Psoas muscle (tissue), 7 donors: ENCODE measurements at regions not wholly inside any gene's neighbourhood (a gene's known extent, or its start where the extent isn't known, plus 50 kb on each side); places are given as distances from the start of the nearest gene placed in this dataset.

Experiments used
- ATAC-seq, 4 donors: fragments of 200-7000 bp; cut with Tn5 transposase; one replicate each; pipeline ENCODE4 v1.9.1; 2020; ENCODE audit warnings: moderate library complexity in 3 of 4, mild to moderate bottlenecking in 2 of 4
- DNase-seq, 2 donors: peaks; one replicate each; pipeline ENCODE4 v3.0.0-alpha.2; 2020
- H3K27ac ChIP-seq: fragments of 200-600 bp; one replicate; pipeline ENCODE4 v1.8.0; 2022
- H3K27me3 ChIP-seq, 3 donors: fragments of 200-600 bp in 1 of 3; one replicate each; pipeline versions ENCODE4 v1.6.1 to v1.8.0; 2013 to 2022; ENCODE audit warnings: low read length in 2 of 3, mild to moderate bottlenecking in 2 of 3, moderate library complexity in 1 of 3; ENCODE audit not compliant: insufficient read depth in 3 of 3
- H3K36me3 ChIP-seq, 2 donors: fragments of 200-600 bp in 1 of 2; one replicate each; pipeline versions ENCODE4 v1.6.1 to v1.8.0; 2013 to 2022; ENCODE audit warnings: low read depth in 1 of 2, mild to moderate bottlenecking in 1 of 2, moderate library complexity in 1 of 2; ENCODE audit not compliant: insufficient read depth in 1 of 2
- H3K4me1 ChIP-seq: fragments of 200-600 bp; one replicate; pipeline ENCODE4 v1.8.0; 2022
- H3K4me3 ChIP-seq: fragments of 200-600 bp; one replicate; pipeline ENCODE4 v1.8.0; 2022; ENCODE audit warnings: mild to moderate bottlenecking
- H3K9me3 ChIP-seq: fragments of 200-600 bp; one replicate; pipeline ENCODE4 v1.8.0; 2022
- WGBS, 3 donors: extraction: QIAGEN DNeasy Blood & Tissue Kit; methylation state at CpG; one replicate each; pipeline versions ENCODE4 v1.1.6 to v1.1.7; 2013; 5-methylcytosine and 5-hydroxymethylcytosine counted together
- intact Hi-C, 2 donors: fragments of 100-400 bp; cut with DNase I; formaldehyde crosslinking; loops; one replicate each; pipeline versions ENCODE4 v1.11.0 to v1.14.2; 2022
- TF ChIP-seq, protein P1 (sequence below): fragments of 200-600 bp; IDR thresholded peaks from one replicate; pipeline ENCODE4 v1.8.0; 2022; ENCODE audit warnings: antibody characterized with exemption
- donor health status: healthy with polysubstance abuse.
- donor health status: DM: no; HTN: no; CAD: no; lungs with moderate emphysema.
- donor health status: Bipolar disorder and iron deficiency.
- donor health status: healthy.
- donor health status: DM: yes; HTN: yes; CAD: no.
- donor health status: DM: no; HTN: no; CAD: no.
- donor health status: DM: yes; HTN: yes; CAD: no.

GRCh38 chr5:51958473-51958872 lies 575.2 kb downstream of the ISL1 start:
- ATAC-seq (no peak), DNase-seq (no peak)
- H3K9me3 ChIP-seq, result no peaks in the 10 kb centered on the region
- H3K4me1 ChIP-seq, result no peaks in the 10 kb centered on the region
- no peak overlapping the region for H3K27ac ChIP-seq
- no peaks in the 10 kb centered on the region for H3K27me3 ChIP-seq
- H3K4me3 ChIP-seq, result no peak overlapping the region
- 95 to 100% (median 98%) methylated on average over 1 of the region's 1 CpG for WGBS, 3 donors
- TF ChIP-seq, protein P1, sequence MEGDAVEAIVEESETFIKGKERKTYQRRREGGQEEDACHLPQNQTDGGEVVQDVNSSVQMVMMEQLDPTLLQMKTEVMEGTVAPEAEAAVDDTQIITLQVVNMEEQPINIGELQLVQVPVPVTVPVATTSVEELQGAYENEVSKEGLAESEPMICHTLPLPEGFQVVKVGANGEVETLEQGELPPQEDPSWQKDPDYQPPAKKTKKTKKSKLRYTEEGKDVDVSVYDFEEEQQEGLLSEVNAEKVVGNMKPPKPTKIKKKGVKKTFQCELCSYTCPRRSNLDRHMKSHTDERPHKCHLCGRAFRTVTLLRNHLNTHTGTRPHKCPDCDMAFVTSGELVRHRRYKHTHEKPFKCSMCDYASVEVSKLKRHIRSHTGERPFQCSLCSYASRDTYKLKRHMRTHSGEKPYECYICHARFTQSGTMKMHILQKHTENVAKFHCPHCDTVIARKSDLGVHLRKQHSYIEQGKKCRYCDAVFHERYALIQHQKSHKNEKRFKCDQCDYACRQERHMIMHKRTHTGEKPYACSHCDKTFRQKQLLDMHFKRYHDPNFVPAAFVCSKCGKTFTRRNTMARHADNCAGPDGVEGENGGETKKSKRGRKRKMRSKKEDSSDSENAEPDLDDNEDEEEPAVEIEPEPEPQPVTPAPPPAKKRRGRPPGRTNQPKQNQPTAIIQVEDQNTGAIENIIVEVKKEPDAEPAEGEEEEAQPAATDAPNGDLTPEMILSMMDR, result no peak
- intact Hi-C loops, result no loop called here
- no peaks in the 10 kb centered on the region for H3K36me3 ChIP-seq

- no peak overlapping the region for H3K27ac ChIP-seq
- no peaks in the 10 kb centered on the region for H3K36me3 ChIP-seq
- 56 to 71% (median 65%) methylated on average over 2 of the region's 2 CpGs for whole genome bisulfite sequencing, 3 donors
- intact Hi-C loops, result no loop called here
- TF ChIP-seq, protein P1, result no peak
- DNase-seq (no peak), ATAC-seq (no peak)
- H3K27me3 ChIP-seq, result peaks cover 0 to 1% (median 0%) of the 10 kb centered on the region in 3 donors
- H3K4me3 ChIP-seq, result no peak overlapping the region
- no peaks in the 10 kb centered on the region for H3K4me1 ChIP-seq
- H3K9me3 ChIP-seq, result no peaks in the 10 kb centered on the region
Measured at GRCh38 chr5:51960617-51961121, 577.4 kb downstream of the ISL1 start.

DNA sequence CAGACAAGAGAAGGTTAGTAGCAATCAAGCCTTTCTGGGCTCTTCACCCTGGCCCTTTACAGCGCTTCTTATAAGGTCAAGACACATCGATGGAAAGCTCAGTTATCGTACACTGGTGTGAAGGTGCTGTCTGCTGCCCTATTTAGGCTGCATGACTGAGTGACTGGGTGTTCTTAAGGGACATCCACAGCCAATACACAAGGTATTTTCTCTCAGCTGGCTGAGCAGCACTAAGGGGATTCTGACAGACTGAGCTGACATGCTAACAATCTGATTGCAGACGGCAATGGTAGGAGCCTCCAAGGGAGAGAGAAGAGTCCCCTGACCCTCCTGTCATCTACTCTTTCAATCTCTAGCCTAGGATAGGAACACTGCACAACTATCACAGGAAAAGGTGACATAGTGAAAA lies 577.9 kb downstream of the ISL1 start:
- Histone ChIP-seq H3K36me3 (no peaks in the 10 kb centered on the region), H3K4me1 (no peaks in the 10 kb centered on the region), H3K9me3 (no peaks in the 10 kb centered on the region), H3K4me3 (no peak overlapping the region), H3K27ac (no peak overlapping the region), H3K27me3 (peaks cover 0 to 1% (median 0%) of the 10 kb centered on the region in 3 donors)
- DNase-seq (no peak), ATAC-seq (no peak)
- TF ChIP-seq, protein P1, result no peak
- 80 to 87% (median 81%) methylated on average over 4 of the region's 4 CpGs for WGBS, 3 donors
- intact Hi-C loops, result no loop called here

DNA sequence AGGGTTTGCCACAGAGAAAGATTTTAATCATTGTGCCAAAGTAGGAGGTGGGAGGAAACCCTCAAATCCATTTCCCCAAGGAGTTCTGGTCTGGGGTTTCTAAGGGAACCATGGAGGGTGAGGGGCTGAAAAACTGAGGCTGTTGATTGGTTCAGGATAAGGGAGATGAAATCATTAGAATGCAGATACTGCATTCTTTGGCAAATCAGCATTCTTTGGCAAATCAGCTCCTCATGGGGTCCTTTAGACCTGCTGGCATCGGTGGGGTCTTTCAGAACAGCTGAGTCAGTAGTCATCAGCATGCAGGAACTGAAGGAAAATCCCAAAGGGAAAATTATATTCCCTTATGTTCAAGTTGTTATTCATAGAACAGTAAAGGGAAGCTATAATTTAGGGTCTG lies 585.5 kb downstream of the ISL1 start:
- Histone ChIP-seq H3K4me1 (no peaks in the 10 kb centered on the region), H3K36me3 (no peaks in the 10 kb centered on the region), H3K9me3 (no peaks in the 10 kb centered on the region), H3K27me3 (peaks cover 0 to 1% (median 0%) of the 10 kb centered on the region in 3 donors), H3K4me3 (no peak overlapping the region), H3K27ac (no peak overlapping the region)
- intact Hi-C loops, result no loop called here
- DNase-seq (no peak), ATAC-seq (no peak)
- TF ChIP-seq, protein P1, result no peak
- 10 to 24% (median 17%) methylated on average over 1 of the region's 1 CpG for WGBS, 3 donors

DNA sequence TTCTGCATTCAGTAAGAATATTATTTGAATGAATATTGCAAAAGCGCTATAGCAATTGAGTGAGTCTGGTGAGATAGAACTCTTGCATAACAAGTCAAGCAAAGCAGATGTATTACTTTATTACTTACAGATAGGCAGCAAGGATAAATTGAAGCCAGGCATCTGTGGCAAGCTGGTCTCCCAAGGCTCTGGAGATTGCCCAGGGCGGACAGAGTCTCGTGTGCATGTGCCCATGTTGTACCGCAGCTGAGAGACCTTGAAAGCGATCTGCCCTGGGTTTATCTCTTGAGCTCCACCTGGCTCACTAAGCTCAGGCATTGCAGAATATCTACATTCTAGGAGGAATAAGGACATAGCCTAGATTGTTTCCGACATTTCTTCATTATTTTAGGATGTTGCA lies 591.6 kb downstream of the ISL1 start:
- H3K27ac ChIP-seq, result no peak overlapping the region
- H3K9me3 ChIP-seq, result no peaks in the 10 kb centered on the region
- DNase-seq (no peak), ATAC-seq (no peak)
- intact Hi-C loops, result no loop called here
- 85 to 90% (median 89%) methylated on average over 6 of the region's 6 CpGs for WGBS, 3 donors
- H3K4me1 ChIP-seq, result no peaks in the 10 kb centered on the region
- TF ChIP-seq, protein P1, result no peak
- H3K4me3 ChIP-seq, result no peak overlapping the region
- H3K36me3 ChIP-seq, result no peaks in the 10 kb centered on the region
- no peaks in the 10 kb centered on the region for H3K27me3 ChIP-seq
